HCEC 1CT (cell line): ENCODE measurements at regions not wholly inside any gene's neighbourhood (a gene's known extent, or its start where the extent isn't known, plus 50 kb on each side); places are given as distances from the start of the nearest gene placed in this dataset.

ENCODE experiments used
- DNase-seq: peaks from one replicate; pipeline ENCODE4 v3.0.0-alpha.2; 2017

DNA sequence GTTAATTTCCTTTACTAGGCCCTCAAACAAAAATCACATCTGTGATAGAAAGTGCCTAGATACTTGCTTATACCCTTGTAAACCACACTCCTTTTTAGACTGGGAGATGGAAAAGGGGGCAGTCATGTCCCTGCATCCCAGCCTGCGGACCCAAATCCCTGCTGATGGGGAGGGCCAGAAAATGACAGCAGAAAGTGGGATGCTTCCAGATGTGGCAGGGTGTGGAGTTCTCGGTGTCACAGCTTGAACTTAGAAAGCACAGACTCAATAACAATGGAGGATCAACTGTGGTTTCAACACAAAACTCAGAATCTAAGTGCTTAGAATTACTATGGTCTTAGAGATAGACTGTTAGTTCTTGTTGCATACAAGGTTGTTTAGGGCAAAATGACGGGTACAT, 95.6 kb upstream of the F3 start:
- DNase-seq, result no peak

DNA sequence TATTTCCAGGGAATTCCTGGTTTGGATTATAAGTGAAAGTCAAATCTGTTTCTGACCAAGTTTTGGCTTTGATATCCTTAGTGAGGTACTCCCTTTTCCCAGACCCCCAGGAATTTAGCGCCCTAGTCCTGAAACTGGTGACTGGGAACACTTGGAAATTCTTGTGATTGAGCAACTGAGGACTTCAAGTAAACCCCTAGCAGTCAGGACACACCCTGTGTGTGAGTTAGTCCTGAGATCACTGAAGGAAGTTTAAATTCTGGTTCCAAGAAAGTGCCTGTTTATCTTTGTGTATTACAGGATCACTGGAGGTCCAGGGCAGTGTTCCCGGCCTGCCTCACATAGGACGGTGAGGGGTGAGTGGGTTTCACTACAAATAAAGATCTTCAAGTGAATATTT, 95.1 kb upstream of the F3 start:
- DNase-seq, result peak; percentile 79

DNA sequence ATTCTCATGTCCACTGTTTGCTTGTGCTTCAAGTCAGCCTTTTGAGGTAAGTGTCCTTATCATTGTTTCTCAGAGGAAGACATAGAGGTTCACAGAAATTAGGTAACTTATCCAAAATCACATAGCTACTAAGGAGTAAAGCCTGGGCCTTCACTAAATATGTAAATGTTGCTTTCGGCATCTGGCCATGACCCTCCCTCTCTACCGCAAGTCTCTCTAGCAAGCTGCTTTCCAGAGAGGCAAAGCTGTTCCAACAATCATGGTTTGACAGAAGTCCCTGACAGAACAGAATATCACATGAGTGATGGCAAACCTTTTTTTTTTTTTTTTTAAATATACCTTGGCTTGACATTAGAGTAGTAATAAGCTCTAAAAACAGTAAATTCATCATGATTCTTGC, 94.5 kb upstream of the F3 start:
- DNase-seq, result no peak

DNA sequence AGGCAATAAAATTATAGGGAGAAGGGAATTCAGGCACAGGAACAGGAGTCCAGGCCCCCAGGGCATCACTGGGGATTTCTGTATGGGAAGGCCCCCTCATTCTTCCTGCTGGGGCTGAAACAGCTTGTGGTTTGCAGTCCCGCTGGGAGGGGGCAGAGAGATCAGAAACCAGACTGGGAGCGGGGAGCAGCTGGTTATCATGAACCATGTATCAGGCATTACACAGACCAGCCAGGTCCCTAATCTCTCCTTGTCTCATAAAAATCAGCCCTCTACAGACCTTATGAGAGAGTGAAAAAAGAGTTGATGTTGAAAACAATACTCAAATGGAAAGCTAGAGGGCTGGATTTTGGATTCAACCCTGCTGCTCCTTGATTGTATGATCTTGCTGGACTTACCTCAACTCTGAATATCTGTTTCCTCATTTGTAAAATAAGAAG, 93.4 kb upstream of the F3 start:
- peak; percentile 39 for DNase-seq

DNA sequence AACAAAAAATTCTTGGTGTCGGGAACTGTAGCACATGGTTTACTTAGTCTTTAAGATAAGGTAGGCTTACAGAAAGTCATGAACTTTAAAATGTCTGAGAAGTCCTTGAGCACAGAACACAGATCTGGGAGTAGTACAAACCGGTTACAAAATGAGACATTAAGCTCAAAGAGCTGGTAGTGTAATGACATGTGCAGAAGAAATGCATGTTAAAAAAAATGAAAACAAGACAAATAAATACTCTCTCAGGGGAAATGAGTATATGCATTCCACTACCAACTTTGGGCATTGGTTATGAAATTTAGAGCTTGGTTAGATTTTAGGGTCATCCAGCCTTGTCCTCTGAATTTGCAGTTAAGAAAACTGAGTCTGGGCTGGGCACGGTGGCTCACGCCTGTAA, 91.5 kb upstream of the F3 start:
- DNase-seq, result peak; percentile 56

DNA sequence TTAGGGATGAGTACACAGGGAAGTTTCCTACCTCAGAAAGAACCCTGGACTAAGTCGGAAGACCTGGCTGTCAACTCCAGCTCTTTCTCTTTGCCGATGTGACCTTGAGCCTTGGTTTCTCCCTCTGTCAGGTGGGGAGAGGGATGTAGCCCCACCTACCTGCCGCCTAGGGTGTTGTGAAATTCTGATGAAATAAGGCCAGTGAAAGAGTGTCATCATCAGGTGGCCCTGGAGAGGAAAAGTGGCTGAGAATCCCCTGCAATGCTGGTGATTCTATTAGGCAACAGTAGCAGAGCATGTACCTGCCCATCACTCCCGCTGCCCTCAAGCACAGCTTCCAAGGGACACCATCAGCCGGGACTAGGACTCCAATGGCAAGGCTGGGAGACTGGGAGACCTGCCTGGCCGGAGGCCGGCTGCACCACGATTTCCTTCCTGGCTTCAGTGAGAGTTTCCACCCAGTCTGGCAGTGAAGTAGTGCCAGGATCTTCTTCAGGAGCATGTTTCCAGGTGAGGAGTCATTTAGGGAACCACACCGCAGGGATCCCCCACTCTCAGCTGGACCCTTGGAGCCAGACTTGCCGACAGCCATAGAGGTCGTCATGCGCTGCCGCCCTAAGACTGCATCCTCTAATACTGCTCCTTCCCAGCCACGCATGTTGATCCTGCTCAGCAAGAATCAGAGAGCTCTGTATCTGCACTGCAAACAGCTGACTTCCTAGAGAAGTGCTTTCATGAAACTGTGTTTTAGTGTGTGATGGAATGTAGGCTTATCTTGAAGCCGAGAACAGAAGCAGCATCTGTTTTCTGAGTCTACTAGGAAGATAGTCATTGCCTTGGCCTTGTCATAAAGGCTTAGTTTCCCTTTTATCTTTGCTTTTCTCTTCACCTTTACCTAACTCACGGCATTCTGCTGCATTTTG, 88.0 kb upstream of the F3 start:
- no peak for DNase-seq

DNA sequence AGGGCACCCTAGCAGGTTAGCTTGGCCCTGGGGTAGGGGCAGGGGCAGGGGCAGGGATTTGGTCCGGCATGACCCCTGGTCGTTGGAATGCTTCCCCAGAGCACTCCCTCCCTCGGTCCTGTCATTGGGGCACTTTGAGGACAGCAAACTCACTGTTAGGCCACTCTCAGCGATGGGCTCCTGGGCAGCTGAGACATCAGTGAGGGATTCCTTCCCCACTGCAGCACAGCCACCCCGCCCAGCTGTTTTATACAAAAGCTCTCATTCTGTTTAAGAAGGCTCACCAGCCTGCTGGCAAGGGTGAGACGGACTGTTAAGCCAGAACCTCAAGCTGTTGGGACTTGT, 86.9 kb upstream of the F3 start:
- DNase-seq, result no peak

DNA sequence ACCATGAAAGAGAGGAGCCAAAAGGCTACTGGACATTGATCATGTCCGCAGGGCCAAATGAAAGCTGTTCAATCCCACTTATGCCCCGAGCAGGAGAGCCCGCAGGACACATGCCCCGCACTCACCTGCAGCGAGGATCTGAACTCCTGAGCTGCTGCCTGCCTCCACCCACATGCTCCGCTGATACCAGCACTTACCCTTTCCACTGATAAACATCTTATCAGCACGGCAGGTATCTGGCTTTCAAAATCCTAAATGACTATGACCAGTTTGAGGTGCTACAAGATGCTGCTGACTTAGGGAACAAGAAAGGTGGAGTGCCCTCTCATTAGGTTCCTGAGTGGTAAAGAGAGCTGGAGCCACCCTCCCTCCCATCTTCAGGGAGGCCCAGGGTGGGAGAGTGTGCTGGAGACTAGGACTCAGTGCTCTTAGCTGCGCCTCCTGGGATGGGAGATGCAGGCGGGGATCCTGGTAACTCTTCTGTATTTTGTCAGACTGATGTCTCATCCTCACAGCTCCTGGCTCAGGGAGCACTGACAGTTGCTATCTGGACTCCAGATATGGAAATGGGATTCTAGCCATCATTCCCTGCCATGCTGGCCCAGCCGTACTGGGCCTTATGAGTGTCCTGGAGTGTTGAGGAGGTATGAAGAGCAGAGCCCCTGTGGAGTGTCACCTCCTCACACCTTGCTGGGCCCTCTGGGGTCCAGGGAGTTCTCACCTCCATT, 86.4 kb upstream of the F3 start:
- DNase-seq, result no peak

DNA sequence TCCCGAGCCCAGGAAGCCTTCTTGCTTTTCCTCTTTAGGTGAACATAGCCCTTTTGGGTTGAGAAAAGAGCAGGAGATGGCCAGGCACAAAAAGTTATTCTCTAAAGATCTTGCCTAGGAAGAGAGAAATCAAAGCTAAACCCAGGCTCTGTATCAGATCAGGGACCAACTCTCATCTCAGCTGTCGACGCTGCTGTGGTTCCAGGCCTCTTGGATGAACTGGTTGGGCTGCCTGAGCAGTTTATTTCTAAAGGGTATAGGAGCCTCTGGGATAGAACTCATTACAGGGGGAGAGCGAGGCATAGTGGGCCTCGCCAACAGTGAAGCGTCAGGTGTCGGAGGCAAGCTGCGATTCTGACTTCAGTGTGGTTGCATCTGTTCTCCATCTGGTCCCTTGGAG, 82.6 kb upstream of the F3 start:
- no peak for DNase-seq

DNA sequence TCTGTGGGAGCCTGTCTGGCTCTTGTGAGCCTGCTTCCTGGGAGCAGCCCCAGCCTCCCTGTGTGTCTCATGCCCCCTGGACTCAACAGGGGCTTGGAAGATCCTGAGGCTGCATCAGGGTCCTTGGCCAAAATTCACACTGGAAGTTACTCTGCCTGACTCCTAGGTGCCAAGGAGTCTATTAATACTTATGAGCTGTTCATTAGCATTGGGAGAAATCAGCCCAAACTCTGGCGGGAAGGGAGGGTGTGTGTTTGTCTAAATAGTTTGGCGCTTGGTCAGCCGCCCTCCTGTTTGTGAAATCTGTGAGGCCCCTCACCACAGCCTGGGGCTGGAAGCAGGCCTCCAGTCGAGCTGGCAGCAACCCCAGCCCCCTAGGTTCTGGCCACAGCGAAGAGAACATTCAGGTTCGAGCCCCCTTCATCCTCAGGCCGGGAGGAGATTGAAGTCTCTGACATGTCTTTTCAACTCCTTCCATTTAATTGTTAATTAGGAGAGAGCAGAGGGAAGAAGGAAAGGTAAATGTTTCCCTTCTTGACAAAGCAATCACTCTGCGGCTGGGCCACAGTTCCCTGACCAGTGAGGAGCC, 82.1 kb upstream of the F3 start:
- DNase-seq, result no peak

DNA sequence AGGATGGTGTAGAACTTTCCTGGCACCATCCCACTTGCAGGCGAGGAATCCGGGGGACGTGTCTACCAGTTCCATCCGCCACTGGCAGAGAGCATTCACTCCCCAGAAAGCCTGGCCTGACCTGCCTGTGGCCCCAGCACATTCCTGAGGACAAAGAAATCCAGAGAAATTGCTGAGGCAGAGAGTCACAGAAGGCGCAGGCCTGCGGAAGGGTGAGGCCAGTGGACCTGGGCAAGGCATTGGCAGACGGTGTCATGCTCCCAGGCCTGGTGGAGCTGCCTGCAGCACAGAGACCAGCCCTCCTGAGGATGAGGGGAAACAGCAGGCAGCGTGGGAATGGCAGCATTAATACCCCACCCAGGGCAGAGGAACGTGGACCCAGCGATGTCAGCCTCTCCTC, 81.2 kb upstream of the F3 start:
- peak; percentile 54 for DNase-seq

DNA sequence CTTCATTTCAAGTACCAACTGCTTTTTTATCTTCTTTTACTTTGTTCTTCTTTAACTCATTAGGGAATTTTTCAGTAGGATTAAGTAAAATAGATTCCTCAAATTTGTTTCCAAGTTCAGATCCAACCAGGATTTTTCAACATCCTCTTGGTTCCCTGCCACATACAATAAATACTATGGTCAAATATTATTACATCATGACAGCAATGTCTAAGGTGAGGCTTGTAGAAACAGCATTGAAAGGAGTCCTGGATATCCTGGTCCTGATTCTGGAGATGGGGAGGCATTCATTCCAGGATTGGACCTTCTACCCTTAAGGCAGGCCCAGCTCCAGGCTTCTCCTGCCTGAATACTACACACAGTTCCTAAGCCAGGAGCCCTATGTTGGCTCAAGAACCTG, 80.2 kb upstream of the F3 start:
- DNase-seq, result no peak

DNA sequence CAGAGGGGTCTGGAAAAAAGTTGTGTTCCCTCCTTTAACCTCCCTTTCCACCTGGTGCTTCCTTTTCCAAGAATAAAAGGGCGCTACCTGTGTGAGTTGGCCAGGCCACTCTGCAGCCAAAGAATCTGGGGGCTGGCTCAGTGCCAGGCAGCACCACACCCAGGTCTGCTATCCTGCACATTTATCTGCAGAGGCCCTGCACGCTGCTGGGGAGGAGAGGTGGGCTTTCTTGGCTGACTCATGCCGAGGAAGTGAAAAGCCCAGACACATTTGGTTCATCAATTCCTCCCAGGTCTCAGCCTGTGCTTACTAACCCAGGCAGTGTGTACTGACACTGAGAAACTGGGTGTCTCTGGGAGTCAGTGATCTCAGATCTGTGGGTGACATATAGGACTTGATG, 79.8 kb upstream of the F3 start:
- DNase-seq, result no peak

DNA sequence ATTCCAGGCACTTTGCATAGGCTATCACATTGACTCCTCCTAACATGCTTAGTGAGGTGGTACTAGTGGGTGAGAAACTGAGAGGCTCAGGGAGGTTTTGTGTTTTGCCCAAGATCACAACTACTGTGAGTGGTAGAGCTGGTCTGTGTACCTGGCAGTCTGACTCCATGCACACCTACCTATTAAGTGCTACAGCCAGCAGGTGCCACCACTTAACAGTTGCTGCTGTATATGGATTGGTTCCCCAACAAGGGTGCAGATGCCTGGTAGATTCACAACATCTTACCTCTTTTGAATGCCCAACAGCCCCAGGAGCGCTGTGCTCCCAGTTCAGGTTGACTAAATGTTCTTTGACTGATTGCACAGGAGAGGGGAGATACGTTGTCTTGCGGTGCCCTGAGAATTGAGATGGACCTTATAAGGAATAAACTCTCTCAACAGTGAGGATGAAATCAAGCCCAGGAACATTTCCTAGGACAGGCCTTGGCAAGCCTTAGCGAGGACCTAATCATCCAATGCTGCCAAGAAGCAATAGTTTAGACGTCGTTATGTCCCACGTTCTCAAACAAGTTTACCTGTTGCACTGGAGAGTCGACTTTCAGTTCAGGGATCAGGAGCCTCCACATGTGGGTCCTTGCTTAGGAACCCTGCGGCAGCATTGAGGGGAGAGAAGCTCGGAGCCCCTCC, 78.9 kb upstream of the F3 start:
- DNase-seq, result no peak

DNA sequence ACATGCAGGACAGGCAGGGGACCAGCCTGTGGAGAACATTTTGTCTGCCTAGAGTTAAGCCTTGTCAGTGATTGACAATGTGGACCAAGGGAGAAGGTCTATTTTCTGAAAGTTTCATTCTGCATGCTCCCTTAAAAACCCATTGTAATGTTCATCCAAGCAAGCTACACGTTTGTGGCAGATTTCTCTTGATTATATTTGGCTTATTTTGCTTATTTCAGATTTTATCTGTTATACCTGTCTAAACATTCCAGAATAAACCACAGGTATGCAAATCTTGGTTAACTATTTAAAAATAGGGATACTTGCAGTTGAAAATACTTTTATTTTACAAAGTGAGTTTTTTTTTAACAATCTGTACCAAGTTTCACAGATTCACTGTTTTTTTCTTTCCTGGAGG, 78.2 kb upstream of the F3 start:
- DNase-seq, result no peak

DNA sequence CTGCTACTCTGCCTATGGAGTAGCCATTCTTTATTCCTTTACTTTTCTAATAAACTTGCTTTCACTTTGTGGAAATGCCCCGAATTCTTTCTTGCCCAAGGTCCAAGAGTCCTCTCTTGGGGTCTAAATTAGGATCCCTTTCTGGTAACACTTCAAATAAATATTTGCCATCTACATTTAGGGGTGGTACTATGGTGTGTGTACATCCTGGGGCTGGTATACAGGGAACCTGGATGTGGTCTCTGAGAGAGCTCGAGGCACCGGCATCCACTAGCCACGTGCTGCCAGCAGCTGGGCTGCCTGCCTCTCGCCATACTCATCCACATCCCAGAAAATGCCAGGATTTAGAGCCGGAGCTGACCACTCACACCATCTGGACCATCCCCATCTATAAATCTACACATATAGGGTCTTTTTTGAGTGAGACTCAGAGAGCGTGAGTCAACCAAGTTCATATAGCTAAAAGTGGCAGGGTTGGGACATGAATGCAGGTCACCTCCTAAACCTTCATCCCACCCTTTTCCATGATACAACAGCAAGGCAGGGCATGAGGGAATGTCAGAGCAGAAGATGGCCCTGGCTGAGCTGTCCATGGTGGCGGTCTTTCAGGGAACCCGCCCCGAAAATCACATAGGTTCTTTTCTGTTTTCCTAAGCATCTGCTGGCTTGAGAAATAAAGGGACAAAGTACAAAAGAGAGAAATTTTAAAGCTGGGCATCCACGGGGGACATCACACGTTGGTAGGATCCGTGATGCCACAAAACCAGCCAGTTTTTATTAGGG, 76.6 kb upstream of the F3 start:
- DNase-seq, result no peak

DNA sequence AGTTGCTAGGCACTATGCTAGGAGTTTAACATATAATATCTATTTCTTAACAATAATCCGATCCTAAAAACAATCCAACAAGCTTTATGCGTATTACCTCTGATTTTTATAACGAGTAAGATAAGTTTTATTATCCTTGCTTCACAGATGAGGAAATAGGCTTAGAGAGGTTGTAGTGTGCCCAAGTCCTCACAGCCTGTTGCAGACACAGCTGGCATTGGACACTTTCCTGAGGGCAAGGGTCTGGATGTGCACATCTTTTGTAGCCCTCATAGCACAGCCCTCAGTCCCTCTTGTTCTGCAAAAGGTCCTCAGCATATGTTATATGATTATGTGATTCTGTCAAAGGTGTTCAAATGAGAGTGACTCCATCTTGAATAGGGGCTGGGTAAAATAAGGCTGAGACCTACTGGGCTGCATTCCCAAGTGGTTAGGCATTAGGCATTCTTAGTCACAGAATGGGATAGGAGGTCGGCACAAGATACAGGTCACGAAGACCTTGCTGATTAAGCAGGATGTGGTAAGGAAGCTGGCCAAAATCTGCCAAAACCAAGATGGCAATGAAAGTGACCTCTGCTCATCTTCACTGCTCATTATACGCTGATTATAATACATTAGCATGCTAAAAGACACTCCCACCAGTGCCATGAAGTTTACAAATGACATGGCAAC, 75.7 kb upstream of the F3 start:
- peak; percentile 94 for DNase-seq

DNA sequence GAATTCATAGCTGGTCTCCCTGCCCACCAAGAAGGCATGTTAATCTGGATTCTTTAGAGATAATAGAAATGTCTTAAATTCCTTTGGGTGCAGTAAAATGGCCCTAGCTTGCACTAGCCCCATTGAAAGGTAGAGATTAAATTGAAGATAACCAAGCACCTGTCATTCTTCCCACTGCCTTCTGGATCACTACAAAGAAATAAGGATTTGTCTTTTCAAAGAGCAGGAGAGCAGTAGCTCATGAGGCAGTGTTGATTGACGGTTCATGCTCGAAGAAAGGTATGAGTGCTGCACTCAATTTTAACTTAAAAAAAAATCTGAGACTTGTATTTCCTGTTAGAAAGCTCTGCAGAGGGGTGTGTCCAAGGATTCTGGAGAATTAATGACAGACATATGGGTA, 74.9 kb upstream of the F3 start:
- DNase-seq, result no peak

DNA sequence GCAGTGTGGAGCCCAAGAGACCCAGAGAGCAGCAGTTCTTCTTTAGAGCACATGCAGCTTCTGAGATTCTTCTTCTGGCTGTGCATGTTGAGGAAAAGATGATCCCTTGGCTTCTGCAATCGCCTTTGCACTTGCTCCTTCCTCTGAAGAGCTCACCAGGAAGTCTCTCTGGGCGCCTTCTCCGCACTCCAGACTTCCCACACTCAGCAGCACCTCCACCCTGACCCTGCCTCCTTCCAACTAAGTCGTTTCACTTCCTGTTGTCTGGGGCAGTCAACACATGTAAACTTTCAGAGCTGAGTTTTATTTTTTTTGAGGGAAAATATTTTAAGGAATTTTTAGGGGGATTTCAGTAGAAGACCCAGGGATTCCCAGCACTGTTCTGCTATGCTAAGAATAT, 73.4 kb upstream of the F3 start:
- DNase-seq, result no peak

DNA sequence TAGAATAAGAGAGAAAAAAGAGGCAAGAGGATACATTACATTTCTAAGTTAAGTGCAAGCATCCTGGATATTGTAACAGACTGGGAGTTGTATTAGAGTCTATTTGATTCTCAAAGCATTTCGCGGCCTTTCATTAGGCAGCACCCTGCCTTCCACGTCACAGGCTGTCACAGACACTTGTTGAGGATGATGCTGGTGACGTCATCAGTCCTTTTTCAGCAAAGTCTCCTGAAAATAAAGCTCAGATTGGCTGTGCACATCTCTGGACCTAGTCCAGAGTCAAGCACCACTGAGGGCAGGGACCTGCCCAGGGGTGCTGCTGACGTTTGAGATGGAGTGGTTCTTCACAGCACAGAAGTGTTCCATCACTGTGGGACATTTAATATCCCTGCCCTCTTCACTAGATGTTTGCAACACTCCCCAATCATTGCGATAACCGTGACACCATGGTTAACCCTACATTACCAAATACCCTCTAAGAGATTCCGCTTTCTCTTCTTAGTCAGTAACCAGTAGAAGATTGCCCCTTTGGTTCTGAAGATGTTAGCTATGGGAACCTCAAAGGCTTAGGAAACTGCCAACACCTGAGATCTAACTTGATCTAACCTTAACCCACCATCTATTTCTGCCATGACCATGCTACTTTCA, 72.7 kb upstream of the F3 start:
- no peak for DNase-seq

DNA sequence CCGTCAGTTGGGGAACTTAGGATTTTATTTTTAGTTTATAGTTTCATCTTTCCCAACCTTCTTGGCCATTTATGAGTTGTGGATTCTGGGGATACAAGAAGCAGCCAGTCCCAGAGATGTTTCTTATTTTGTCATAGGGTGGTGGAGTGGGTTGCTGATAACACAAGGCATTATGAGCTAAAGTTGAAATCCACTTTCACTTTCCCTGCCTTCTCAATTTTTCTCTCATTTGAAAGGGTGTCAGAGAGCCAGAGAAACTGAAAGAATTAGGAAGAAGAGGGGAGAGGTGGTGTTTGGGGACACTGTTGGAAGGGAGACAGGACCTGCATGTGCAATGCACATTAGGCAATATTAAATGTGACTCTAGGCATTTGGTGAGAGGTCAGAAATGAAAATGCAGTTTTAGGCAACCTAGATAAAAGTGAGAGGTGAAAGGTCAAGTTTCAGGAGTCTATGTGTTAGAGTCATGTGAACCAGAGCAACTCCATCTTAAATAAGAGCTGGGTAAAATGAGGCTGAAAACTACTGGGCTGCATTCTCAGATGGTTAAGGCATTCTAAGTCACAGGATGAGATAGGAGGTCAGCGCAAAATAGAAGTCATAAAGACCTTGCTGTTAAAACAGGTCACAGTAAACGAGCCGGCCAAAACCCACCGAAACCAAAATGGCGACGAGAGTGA, 71.1 kb upstream of the F3 start:
- DNase-seq, result no peak
